ENCODE measurements at regions not wholly inside any gene's neighbourhood (a gene's known extent, or its start where the extent isn't known, plus 50 kb on each side); places are given as distances from the start of the nearest gene placed in this dataset.

GRCh38 chr14:85366226-85366625, 163.7 kb upstream of the FLRT2 start:
- TF ChIP-seq POLR2A (IDR thresholded peaks at IDR 0.05) = no peak
- TF ChIP-seq, protein P1, sequence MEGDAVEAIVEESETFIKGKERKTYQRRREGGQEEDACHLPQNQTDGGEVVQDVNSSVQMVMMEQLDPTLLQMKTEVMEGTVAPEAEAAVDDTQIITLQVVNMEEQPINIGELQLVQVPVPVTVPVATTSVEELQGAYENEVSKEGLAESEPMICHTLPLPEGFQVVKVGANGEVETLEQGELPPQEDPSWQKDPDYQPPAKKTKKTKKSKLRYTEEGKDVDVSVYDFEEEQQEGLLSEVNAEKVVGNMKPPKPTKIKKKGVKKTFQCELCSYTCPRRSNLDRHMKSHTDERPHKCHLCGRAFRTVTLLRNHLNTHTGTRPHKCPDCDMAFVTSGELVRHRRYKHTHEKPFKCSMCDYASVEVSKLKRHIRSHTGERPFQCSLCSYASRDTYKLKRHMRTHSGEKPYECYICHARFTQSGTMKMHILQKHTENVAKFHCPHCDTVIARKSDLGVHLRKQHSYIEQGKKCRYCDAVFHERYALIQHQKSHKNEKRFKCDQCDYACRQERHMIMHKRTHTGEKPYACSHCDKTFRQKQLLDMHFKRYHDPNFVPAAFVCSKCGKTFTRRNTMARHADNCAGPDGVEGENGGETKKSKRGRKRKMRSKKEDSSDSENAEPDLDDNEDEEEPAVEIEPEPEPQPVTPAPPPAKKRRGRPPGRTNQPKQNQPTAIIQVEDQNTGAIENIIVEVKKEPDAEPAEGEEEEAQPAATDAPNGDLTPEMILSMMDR (IDR thresholded peaks at IDR 0.05) = no peak
